ENCODE measurements at regions not wholly inside any gene's neighbourhood (a gene's known extent, or its start where the extent isn't known, plus 50 kb on each side); places are given as distances from the start of the nearest gene placed in this dataset.

GRCh38 chr2:215603440-215603839, 167.6 kb upstream of the FN1 start:
- in situ Hi-C loops (cut with HindIII; ENCODE audit: low pct_unique_long_range_greater_than_20kb, low sequenced_read_pairs) (no loop called here), intact Hi-C loops (cut with micrococcal nuclease; ENCODE audit: unreplicated experiment) (no loop called here)
- Histone ChIP-seq H3K27ac (ENCODE audit: low read length) (no peak overlapping the region), H3K4me3 (ENCODE audit: low read depth in 2 of 2, low read length in 2 of 2) (no peak overlapping the region), H3K4me1 (ENCODE audit: control insufficient read depth, insufficient read depth, low read length) (no peaks in the 10 kb centered on the region), H3K27me3 (ENCODE audit: control insufficient read depth, insufficient read depth, low read length) (no peaks in the 10 kb centered on the region; the same call in 1 of the 2 replicates), H3K9me3 (ENCODE audit: control insufficient read depth, insufficient read depth, low read depth, low read length) (no peaks in the 10 kb centered on the region), H3K36me3 (ENCODE audit: control insufficient read depth, insufficient read depth, low read length) (no peaks in the 10 kb centered on the region)
- DNase-seq (ENCODE audit: low read depth, low spot score) (no peak), ATAC-seq (no peak)
- TF ChIP-seq SIN3A (IDR thresholded peaks at IDR 0.05; ENCODE audit: borderline replicate concordance, insufficient read depth, low read depth, low read length) (no peak), TCF7L2 (IDR thresholded peaks at IDR 0.05; ENCODE audit: low read depth, low read length) (no peak), CTCF (IDR thresholded peaks at IDR 0.05) (no peak), POLR2AphosphoS5 (IDR thresholded peaks at IDR 0.05; ENCODE audit: low read depth, low read length) (no peak), REST (IDR thresholded peaks at IDR 0.05; ENCODE audit: insufficient read depth in 1 of 2, low read depth in 2 of 2, low read length in 1 of 2) (no peak)
- no TSS peak for BruUV-seq (replicated peaks)
- CTCF ChIA-PET, result no interaction called here
- POLR2A ChIA-PET, result no interaction called here

- in situ Hi-C loops (cut with HindIII; ENCODE audit: low pct_unique_long_range_greater_than_20kb, low sequenced_read_pairs) (no loop called here), intact Hi-C loops (cut with micrococcal nuclease; ENCODE audit: unreplicated experiment) (no loop called here)
- BruUV-seq (replicated peaks), result no TSS peak
- H3K27me3 ChIP-seq (ENCODE audit: control insufficient read depth, insufficient read depth, low read length), result no peaks in the 10 kb centered on the region; the same call in 1 of the 2 replicates
- no peaks in the 10 kb centered on the region for H3K36me3 ChIP-seq (ENCODE audit: control insufficient read depth, insufficient read depth, low read length)
- H3K9me3 ChIP-seq (ENCODE audit: control insufficient read depth, insufficient read depth, low read depth, low read length), result no peaks in the 10 kb centered on the region
- CTCF ChIA-PET, result no interaction called here
- ATAC-seq (no peak), DNase-seq (ENCODE audit: low read depth, low spot score) (no peak)
- no peak for TF ChIP-seq REST (IDR thresholded peaks at IDR 0.05; ENCODE audit: insufficient read depth in 1 of 2, low read depth in 2 of 2, low read length in 1 of 2)
- TF ChIP-seq POLR2AphosphoS5 (IDR thresholded peaks at IDR 0.05; ENCODE audit: low read depth, low read length), result no peak
- H3K27ac ChIP-seq (ENCODE audit: low read length), result no peak overlapping the region
- no peaks in the 10 kb centered on the region for H3K4me1 ChIP-seq (ENCODE audit: control insufficient read depth, insufficient read depth, low read length)
- POLR2A ChIA-PET, result no interaction called here
- H3K4me3 ChIP-seq (ENCODE audit: low read depth in 2 of 2, low read length in 2 of 2), result no peak overlapping the region
Observed at GRCh38 chr2:215602997-215603396, 167.1 kb upstream of the FN1 start.
